Colon (tissue), 2 donors: ENCODE measurements at regions not wholly inside any gene's neighbourhood (a gene's known extent, or its start where the extent isn't known, plus 50 kb on each side); places are given as distances from the start of the nearest gene placed in this dataset.

Experiments used
- FAIRE-seq: peaks from 2 replicates; lab custom pipeline; 2012; peaks lifted over from hg19 to GRCh38; lab: Jason Lieb, UNC
- donor health status: control.
- donor health status: control.

GRCh38 chr21:28642891-28643290 is 349.8 kb downstream of the LTN1 start:
- no peak for FAIRE-seq

GRCh38 chr21:28641731-28642130 is 350.9 kb downstream of the LTN1 start:
- FAIRE-seq, result no peak

GRCh38 chr21:28640326-28640725 is 352.4 kb downstream of the LTN1 start:
- no peak for FAIRE-seq

- no peak for FAIRE-seq
Measured at GRCh38 chr21:28639737-28640136, 352.9 kb downstream of the LTN1 start.

GRCh38 chr21:28636752-28637691 is 355.7 kb downstream of the LTN1 start:
- FAIRE-seq, result no peak

- no peak for FAIRE-seq
Measured at GRCh38 chr21:28635541-28635940, 357.1 kb downstream of the LTN1 start.

- FAIRE-seq, result no peak
Measured at GRCh38 chr21:28633839-28634555, 358.7 kb downstream of the LTN1 start.

- no peak for FAIRE-seq
Measured at GRCh38 chr21:28632755-28633408, 359.8 kb downstream of the LTN1 start.

- no peak for FAIRE-seq
Measured at GRCh38 chr21:28627691-28628090, 365.0 kb downstream of the LTN1 start.

GRCh38 chr21:28627261-28627660 is 365.4 kb downstream of the LTN1 start:
- no peak for FAIRE-seq

- no peak for FAIRE-seq
Measured at GRCh38 chr21:28624626-28625025, 368.1 kb downstream of the LTN1 start.

GRCh38 chr21:28617300-28617699 is 375.4 kb downstream of the LTN1 start:
- no peak for FAIRE-seq

- FAIRE-seq, result no peak
Measured at GRCh38 chr21:28615276-28615675, 377.4 kb downstream of the LTN1 start.

- FAIRE-seq, result no peak
Measured at GRCh38 chr21:28614791-28615190, 377.9 kb downstream of the LTN1 start.

GRCh38 chr21:28608646-28609045 is 384.0 kb downstream of the LTN1 start:
- FAIRE-seq, result no peak

- no peak for FAIRE-seq
Measured at GRCh38 chr21:28607545-28607944, 385.1 kb downstream of the LTN1 start.

GRCh38 chr21:28604946-28605537 is 387.6 kb downstream of the LTN1 start:
- no peak for FAIRE-seq

GRCh38 chr21:28602546-28602945 is 390.1 kb downstream of the LTN1 start:
- FAIRE-seq, result no peak

GRCh38 chr21:28598214-28598613 is 394.5 kb downstream of the LTN1 start:
- FAIRE-seq, result no peak

GRCh38 chr21:28592205-28592865 is 400.3 kb downstream of the LTN1 start:
- no peak for FAIRE-seq

GRCh38 chr21:28590676-28591075 is 402.0 kb downstream of the LTN1 start:
- FAIRE-seq, result no peak

- no peak for FAIRE-seq
Measured at GRCh38 chr21:28590026-28590425, 402.7 kb downstream of the LTN1 start.
